Endothelial cell of umbilical vein (primary cell): ENCODE measurements at regions not wholly inside any gene's neighbourhood (a gene's known extent, or its start where the extent isn't known, plus 50 kb on each side); places are given as distances from the start of the nearest gene placed in this dataset.

Source experiments
- BruUV-seq: library from RNA; stranded (reverse); fragments of 400-500 nt; replicated peaks from 2 replicates; lab custom pipeline; 2021; lab: Mats Ljungman, UMichigan
- CTCF ChIA-PET: fragments of 300-600, 350-600 bp; sonication (Branson Sonifier 250); formaldehyde crosslinking; loops from one replicate; lab custom pipeline; 2021; ENCODE audit warnings: antibody characterized with exemption, inconsistent platforms; lab: Charles Lee
- POLR2A ChIA-PET: fragments of 300-600, 350-600 bp; sonication (Branson Sonifier 250); formaldehyde crosslinking; loops from one replicate; lab custom pipeline; 2021; ENCODE audit warnings: antibody characterized with exemption, inconsistent platforms; lab: Charles Lee
- DNase-seq: peaks from one replicate; pipeline ENCODE4 v3.0.0-alpha.2; 2011; ENCODE audit warnings: low read depth, low spot score
- FAIRE-seq: peaks from 2 replicates; lab custom pipeline; 2011; peaks lifted over from hg19 to GRCh38; lab: Jason Lieb, UNC
- H2AFZ ChIP-seq: 2 replicates; pipeline ENCODE4 v1.6.0; 2012; ENCODE audit warnings: low read depth, low read length, control low read depth, inconsistent platforms
- H3K27ac ChIP-seq: 2 replicates; pipeline ENCODE4 v1.5.1; 2011; ENCODE audit warnings: low read depth, mild to moderate bottlenecking, control low read depth, low read length, moderate library complexity; ENCODE audit not compliant: insufficient read depth
- H3K27me3 ChIP-seq, 2 experiments: 2 replicates each; pipeline versions ENCODE4 v1.6.0 to v1.6.1; 2011; ENCODE audit warnings: low read length in 2 of 2, mixed read lengths in 1 of 2; ENCODE audit not compliant: control insufficient read depth in 2 of 2, insufficient read depth in 2 of 2
- H3K36me3 ChIP-seq, 2 experiments: 2 replicates in 1 of 2; 3 replicates in 1 of 2; pipeline ENCODE4 v1.5.1; 2011; ENCODE audit warnings: low read length in 2 of 2, mild to moderate bottlenecking in 1 of 2, moderate library complexity in 1 of 2; ENCODE audit not compliant: control insufficient read depth in 2 of 2, insufficient read depth in 2 of 2; ENCODE audit errors: extremely low read depth in 1 of 2
- H3K4me1 ChIP-seq: 3 replicates; pipeline ENCODE4 v1.5.1; 2011; ENCODE audit warnings: mild to moderate bottlenecking, low read length; ENCODE audit not compliant: control insufficient read depth, insufficient read depth; ENCODE audit errors: extremely low read depth
- H3K4me2 ChIP-seq: 2 replicates; pipeline ENCODE4 v1.6.1; 2011; ENCODE audit warnings: low read length, control low read depth, mixed read lengths; ENCODE audit not compliant: insufficient read depth
- H3K4me3 ChIP-seq, 3 experiments: fragments of 200-600 bp in 1 of 3; sonication (generic), shearing (Covaris generic) in 1 of 3; replicated peaks in 1 of 3; 2 replicates each; pipeline ENCODE4 v1.5.1; 2011 to 2016; ENCODE audit warnings: control low read depth in 3 of 3, low read length in 3 of 3, mild to moderate bottlenecking in 2 of 3, inconsistent platforms in 1 of 3, low read depth in 1 of 3, moderate library complexity in 1 of 3; ENCODE audit not compliant: insufficient read depth in 1 of 3
- H3K79me2 ChIP-seq: 2 replicates; pipeline ENCODE4 v1.6.0; 2012; ENCODE audit warnings: low read length, inconsistent platforms; ENCODE audit not compliant: control insufficient read depth, insufficient read depth
- H3K9ac ChIP-seq: replicated peaks from 2 replicates; pipeline ENCODE3; 2011; ENCODE audit warnings: low read length, control low read depth; ENCODE audit not compliant: insufficient read depth; ENCODE audit errors: extremely low read depth
- H3K9me1 ChIP-seq: replicated peaks from 3 replicates; pipeline ENCODE4 v1.6.0; 2011; ENCODE audit warnings: mild to moderate bottlenecking, low read length; ENCODE audit not compliant: control insufficient read depth, insufficient read depth; ENCODE audit errors: extremely low read depth
- H3K9me3 ChIP-seq: replicated peaks from 2 replicates; pipeline ENCODE4 v1.5.1; 2012; ENCODE audit warnings: low read length, inconsistent platforms; ENCODE audit not compliant: control insufficient read depth, insufficient read depth
- H4K20me1 ChIP-seq: replicated peaks from 2 replicates; pipeline ENCODE3; 2011; ENCODE audit warnings: mild to moderate bottlenecking, low read length; ENCODE audit not compliant: control insufficient read depth, insufficient read depth; ENCODE audit errors: extremely low read depth
- CTCF ChIP-seq, 2 donors: IDR thresholded peaks; 1 replicate in 1 of 2; 2 replicates in 1 of 2; pipeline ENCODE4 v1.5.1; 2011; ENCODE audit warnings: low read length in 2 of 2, mild to moderate bottlenecking in 2 of 2, moderate library complexity in 2 of 2, control low read depth in 1 of 2, inconsistent platforms in 1 of 2, low read depth in 1 of 2; ENCODE audit not compliant: insufficient read depth in 1 of 2; ENCODE audit errors: extremely low read depth in 1 of 2
- EZH2 ChIP-seq: IDR thresholded peaks from 2 replicates; pipeline ENCODE4 v1.6.1; 2012; ENCODE audit warnings: borderline replicate concordance, low read depth, mild to moderate bottlenecking, moderate library complexity, low read length, inconsistent platforms; ENCODE audit not compliant: severe bottlenecking
- FOS ChIP-seq: IDR thresholded peaks from 2 replicates; pipeline ENCODE4 v1.6.1; 2011; ENCODE audit warnings: mild to moderate bottlenecking, low read length, moderate library complexity, borderline replicate concordance; ENCODE audit not compliant: insufficient read depth
- GATA2 ChIP-seq: IDR thresholded peaks from 2 replicates; pipeline ENCODE4 v1.7.0; 2011; ENCODE audit warnings: low read depth, mild to moderate bottlenecking, moderate library complexity, mixed read lengths, low read length; ENCODE audit not compliant: insufficient read length, insufficient read depth
- JUN ChIP-seq: IDR thresholded peaks from 2 replicates; pipeline ENCODE4 v1.6.1; 2011; ENCODE audit warnings: borderline replicate concordance, low read depth; ENCODE audit not compliant: insufficient read length, insufficient read depth
- MAX ChIP-seq: IDR thresholded peaks from 2 replicates; pipeline ENCODE4 v1.6.1; 2011; ENCODE audit not compliant: insufficient read depth, insufficient read length
- MYC ChIP-seq: IDR thresholded peaks from one replicate; pipeline ENCODE4 v1.6.1; 2011; ENCODE audit warnings: mild to moderate bottlenecking, low read depth, low read length
- POLR2A ChIP-seq: IDR thresholded peaks from 2 replicates; pipeline ENCODE4 v1.6.1; 2012; ENCODE audit warnings: low read depth, mild to moderate bottlenecking, control low read depth, low read length
- POLR2AphosphoS5 ChIP-seq: IDR thresholded peaks from 2 replicates; pipeline ENCODE4 v1.6.1; 2012; ENCODE audit warnings: low read depth, mild to moderate bottlenecking, control low read depth, low read length, moderate library complexity; ENCODE audit not compliant: insufficient read depth
- dilution Hi-C: fragments of 300-500 bp; cut with MboI; formaldehyde crosslinking; loops from one replicate; pipeline ENCODE4 v1.15.0; 2019; ENCODE audit warnings: low sequenced_read_pairs; ENCODE audit not compliant: extremely low pct_ligation_motif_present
- intact Hi-C: fragments of 100-400 bp; cut with micrococcal nuclease; formaldehyde crosslinking; loops from one replicate; pipeline ENCODE4 v1.10.0; 2022

- H4K20me1 ChIP-seq = no peaks in the 10 kb centered on the region
- no peaks in the 10 kb centered on the region for H3K27me3 ChIP-seq
- no peak overlapping the region for H3K4me2 ChIP-seq
- H3K9ac ChIP-seq = no peak overlapping the region
- H3K79me2 ChIP-seq = no peaks in the 10 kb centered on the region
- ChIA-PET POLR2A (no interaction called here), CTCF (no interaction called here)
- TF ChIP-seq JUN (no peak), FOS (no peak), CTCF (IDR thresholded peaks at IDR 0.05; ENCODE audit: extremely low read depth in 1 of 2, insufficient read depth in 1 of 2, low read depth in 1 of 2, low read length in 2 of 2) (no peak), EZH2 (no peak), MYC (no peak), POLR2A (no peak), GATA2 (no peak), POLR2AphosphoS5 (no peak), MAX (no peak)
- no peaks in the 10 kb centered on the region for H3K4me1 ChIP-seq
- no peak overlapping the region for H3K27ac ChIP-seq
- H3K36me3 ChIP-seq = no peaks in the 10 kb centered on the region
- no peak overlapping the region for H3K4me3 ChIP-seq
- H3K9me3 ChIP-seq = no peaks in the 10 kb centered on the region
- DNase-seq (no peak), FAIRE-seq (no peak)
- dilution Hi-C loops (no loop called here), intact Hi-C loops (no loop called here)
- BruUV-seq = no TSS peak
- H2AFZ ChIP-seq = no peak overlapping the region
- no peaks in the 10 kb centered on the region for H3K9me1 ChIP-seq
Observed at GRCh38 chr21:16974060-16974459, 538.8 kb upstream of the CXADR start.
